ENCODE measurements at regions not wholly inside any gene's neighbourhood (a gene's known extent, or its start where the extent isn't known, plus 50 kb on each side); places are given as distances from the start of the nearest gene placed in this dataset.
"Not testable (repeated sequence)": the region's sequence is repeated elsewhere in the genome, so short reads cannot be mapped to it uniquely, and the experiment has no call there.

GRCh38 chr18:77329651-77330050 lies 80.0 kb downstream of the GALR1 start:
- DNase-seq, result no peak

DNA sequence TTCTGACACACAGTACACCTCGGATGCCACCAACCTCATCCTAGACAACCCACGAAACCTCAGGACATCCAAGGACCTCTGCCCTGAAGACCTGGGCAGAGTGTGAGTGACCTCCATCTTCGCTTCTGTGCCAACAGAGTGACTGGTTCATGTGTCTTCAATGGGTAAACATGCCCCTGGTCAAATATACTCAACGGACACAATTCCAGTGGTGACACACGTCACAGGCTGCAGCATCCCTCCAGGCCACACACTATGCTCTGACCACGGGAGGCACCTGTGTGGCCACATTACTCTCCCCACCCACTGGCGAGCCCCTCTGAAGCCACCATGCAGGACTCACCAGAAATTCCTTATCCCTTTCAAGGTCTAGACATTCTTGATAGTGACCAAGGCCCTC lies 85.2 kb downstream of the GALR1 start:
- no peak for DNase-seq

- no peak for DNase-seq
Observed at GRCh38 chr18:77337604-77338003, 88.0 kb downstream of the GALR1 start.

DNA sequence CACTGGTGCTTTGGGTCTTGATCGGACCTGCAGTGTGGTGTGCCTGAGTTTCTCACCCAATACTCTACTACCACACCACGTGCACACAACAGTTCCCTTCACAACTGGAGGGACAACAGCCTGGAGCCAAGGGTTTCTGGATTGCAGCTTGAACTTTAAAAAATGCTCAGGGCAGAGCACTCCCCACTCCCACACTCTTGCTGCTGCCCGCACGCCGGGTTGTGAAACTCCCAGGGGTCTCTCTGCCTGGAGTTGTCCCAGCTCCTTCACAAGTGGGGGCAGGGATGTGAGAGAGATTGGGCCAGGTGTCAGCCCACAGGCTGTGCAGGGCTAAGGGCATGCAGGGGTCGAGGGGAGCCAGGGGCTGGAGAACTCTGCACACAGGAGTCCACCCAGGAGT lies 89.4 kb downstream of the GALR1 start:
- DNase-seq, result no peak

DNA sequence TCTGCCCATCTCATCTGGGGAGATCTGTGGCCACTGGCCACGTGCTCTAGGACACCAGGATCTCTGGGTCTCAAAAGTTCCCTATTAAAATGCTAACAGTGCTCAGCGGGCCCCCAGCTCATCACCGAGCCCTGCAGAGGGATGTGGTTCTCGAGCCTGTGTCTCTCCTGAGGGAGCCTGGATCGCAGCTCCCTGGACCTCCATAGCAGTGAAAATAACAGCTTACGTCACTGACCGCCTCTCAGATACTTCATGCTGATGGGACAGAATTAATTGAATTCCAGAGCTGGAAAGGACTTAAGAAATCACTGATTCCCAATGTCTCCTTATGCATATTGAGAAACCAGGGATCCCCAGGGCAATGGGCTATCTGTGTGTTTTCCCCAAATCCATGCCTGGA lies 90.0 kb downstream of the GALR1 start:
- no peak for DNase-seq

GRCh38 chr18:77340815-77341214 lies 91.2 kb downstream of the GALR1 start:
- DNase-seq, result no peak

GRCh38 chr18:77341527-77342325 lies 92.1 kb downstream of the GALR1 start:
- no peak for DNase-seq

- DNase-seq, result no peak
Observed at GRCh38 chr18:77342736-77343135, 93.1 kb downstream of the GALR1 start.

DNA sequence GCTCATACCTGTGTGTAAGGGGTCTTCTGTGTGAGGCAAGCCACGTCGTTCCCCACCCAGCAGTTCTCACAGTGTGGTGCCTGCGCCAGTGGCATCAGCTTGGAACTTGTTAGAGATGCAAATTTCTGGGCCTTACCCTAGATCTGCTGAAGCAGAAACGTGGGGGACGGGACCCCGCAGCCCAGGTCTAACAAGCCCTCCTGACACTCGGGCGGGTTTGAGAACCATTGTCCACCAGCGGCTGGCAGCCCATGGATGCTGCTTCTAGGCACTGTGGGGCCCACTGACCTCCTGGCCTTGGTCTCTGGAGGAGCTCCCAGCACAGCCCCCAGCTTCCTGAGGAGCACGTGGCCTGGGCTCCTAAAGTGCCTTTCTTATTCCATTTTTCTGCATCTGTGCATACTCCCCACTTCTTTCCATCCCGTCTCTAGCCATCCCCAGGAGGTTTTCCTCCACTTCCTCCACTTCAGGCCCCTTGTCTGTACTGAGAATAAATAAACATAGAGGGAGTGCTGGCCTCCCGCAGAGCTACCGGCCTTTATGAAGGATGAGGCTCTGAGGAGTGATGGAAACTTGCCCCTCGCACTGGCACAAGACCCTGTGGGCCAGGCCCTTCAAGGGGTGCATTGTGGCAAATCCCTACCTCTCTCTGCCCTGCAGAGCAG lies 94.3 kb downstream of the GALR1 start:
- no peak for DNase-seq

DNA sequence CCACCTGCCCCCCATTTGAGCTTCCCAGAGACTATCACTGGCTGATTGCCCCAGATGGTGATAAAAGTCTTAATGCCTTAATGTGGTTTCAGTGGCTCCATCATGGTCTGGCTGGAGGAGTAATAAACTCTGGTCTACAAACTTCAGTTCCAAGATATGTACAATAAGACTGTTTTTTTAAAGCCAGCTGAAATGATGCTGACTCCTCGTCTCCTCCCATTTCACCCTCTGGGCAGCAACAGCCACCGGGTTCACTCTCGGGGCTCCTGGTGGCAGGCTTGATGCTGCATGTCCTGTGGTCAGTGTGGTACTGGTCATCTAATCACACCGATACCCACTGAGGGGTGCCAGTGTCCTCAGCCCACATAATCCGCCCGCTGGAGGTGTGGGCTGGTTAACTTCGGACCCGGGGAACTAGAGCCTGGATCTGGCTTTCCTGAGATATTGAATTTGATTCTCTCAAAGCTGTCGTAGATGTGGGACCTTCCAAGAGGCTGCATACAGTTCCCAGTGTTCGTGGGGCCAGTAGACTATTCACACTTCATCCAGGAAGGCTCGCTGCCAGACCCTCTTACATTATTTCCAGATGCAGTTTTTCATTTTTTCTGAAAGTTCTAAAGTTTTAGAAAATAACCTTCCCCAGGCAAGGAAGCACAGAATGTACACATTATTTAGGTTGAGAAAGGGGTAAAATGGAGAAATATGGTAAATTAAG lies 95.3 kb downstream of the GALR1 start:
- no peak for DNase-seq

GRCh38 chr18:77346208-77346810 lies 96.7 kb downstream of the GALR1 start:
- DNase-seq, result no peak

GRCh38 chr18:77353349-77353748 lies 103.7 kb downstream of the GALR1 start:
- DNase-seq, result not testable (repeated sequence)

DNA sequence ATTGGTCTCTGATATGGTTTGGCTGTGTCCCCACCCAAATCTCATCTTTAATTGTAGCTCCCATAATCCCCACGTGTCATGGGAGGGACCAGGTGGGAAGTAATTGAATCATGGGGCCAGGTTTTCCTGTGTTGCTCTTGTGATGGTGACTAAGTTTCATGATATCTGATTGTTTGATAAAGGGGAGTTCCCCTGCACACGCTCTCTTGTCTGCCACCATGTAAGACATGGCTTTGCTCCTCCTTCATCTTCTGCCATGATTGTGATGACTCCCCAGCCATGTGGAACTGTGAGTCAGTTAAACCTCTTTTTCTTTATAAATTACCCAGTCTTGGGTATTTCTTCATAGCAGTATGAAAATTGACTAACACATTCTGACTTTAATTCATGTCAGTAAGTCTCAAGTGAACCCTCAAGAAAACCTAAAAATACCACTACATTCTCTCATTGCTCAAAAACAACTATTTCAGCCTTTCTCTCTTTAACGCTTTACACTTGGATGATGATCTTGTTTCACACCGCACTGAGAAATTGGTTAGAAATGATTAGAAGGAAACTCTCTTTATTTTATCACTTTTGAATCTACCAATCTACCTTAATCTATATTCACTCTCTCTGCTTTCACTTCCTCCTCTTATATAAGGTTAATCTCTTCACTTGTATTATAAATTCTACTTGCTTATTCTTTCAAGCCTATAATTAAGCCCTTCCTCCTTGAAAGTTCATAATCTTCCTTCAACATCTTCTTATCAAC lies 110.1 kb downstream of the GALR1 start:
- no peak for DNase-seq

DNA sequence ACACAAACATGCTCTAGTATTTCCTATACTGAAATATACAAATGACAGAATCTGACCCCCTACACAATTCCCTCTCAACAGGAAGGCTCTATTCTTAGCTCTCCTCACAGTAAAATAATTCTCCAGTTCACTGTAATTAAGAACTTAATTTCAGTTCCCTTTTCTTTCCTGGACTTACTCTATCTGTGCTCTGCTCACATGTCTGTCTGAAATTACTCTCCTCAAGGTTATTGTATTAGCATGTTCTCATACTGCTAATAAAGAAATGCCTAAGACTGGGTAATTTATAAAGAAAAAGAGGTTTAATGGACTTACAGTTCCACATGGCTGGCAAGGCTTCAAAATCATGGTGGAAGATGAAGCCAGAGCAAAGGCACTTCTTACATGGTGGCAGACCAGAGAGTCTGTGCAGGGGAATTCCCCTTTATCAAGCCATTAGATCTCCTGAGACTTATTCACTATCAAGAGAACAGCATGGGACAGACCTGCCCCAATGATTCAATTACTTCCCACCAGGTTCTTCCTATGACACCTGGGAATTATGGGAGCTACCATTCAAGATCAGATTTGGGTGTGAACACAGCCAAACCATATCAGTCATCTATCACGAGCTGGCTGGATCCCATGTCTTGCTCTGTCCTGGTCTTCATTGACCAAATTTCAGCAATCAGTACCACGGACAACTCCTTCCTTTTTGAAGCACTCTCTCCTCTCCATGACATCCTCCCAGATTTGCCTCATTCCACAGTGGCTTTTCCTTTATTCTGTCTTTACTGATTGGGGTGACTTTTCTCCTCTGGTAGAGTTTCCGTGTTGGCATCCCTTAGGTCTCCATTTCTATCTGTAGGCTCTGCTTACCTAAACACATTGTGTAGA lies 110.9 kb downstream of the GALR1 start:
- no peak for DNase-seq

DNA sequence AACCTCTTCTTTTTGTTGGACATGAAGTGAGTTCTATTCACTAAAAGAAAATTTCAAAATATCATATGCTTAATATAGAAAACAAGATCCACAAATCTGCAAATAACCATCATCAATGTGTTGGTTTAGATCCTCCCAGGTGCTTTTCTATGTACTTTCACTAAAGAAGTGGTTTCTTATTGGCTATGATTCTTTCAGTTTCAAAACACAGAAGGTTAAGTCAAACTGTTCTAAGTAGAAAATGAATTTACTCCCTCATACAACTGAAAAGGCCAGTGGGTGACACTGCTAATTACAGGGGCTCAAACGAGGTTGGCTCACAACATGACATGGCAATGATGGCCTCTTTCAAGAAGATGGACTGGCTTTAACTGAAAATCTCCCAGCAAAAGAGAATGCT lies 111.7 kb downstream of the GALR1 start:
- no peak for DNase-seq

DNA sequence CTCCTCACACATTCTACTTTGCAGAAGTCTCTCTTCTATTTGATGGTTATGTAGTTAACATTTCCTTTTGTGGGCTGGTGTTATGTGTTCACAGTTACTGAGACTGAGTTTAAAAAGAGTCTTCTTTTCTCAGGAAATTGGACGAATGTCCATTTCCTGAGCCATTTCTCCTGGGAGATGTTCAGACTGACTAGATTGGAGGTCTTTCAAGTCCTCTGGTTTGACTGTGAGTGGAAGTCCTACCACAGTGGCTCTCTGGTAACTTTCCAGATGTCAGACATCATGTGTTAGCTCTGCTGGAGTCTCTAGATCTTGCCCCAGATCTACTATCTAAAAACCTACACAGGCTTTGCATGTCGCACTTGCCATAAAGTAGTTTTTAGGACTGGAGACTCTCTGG lies 116.0 kb downstream of the GALR1 start:
- DNase-seq, result no peak

GRCh38 chr18:77366067-77366719 lies 116.5 kb downstream of the GALR1 start:
- no peak for DNase-seq

DNA sequence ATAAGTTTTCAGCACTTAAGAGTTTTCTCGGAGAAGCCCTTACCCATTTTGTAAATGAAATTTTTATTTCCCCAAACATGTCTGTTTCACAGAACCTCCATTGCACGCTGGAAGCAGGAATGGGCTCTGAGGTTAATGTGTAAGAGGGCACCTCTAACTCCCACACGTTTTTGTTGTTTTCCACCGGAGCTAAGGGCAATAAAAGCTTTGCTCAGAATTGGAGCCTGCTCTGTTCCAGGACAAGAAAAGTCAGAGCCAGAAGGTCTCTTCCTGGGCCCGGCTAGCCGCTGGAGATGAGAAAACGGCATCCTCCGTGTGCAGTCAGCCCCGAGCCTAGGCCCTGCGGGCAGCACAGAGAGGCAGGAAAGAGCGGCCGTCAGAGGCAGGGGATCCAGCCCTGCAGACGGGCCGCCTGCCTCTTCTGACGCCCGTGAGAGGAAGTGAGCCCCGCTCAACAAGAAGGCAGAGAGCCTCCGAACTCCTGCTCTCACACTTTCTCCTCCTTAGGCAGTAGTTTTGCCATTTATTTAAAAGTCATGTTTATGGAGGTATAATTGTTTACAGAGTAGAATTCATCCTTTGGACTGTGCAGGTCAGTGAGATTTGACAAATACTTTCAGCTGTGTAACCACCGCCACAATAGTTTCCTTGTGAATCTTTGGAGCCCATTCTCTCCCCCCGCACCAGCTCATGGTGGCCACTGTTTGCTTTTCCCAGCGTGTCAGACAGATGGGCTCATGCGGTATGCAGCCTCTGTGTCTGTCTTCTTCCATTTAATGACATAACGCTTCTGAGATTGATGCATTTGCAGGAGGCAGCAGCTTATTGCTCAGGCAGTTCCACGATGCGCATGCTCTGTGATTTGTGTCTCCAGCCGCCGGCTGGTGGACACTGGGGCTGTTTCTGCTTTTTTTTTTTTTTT lies 117.3 kb downstream of the GALR1 start:
- DNase-seq, result peak; percentile 92

- DNase-seq, result no peak
Observed at GRCh38 chr18:77369644-77370043, 120.0 kb downstream of the GALR1 start.

Measured in DMS153 (cell line).